WTC11 (cell line): ENCODE measurements at regions not wholly inside any gene's neighbourhood (a gene's known extent, or its start where the extent isn't known, plus 50 kb on each side); places are given as distances from the start of the nearest gene placed in this dataset.

Source experiments
- ATAC-seq: fragments of 200-7000 bp; cut with Tn5 transposase; 2 replicates; pipeline ENCODE4 v1.10.0; 2021; ENCODE audit warnings: mild to moderate bottlenecking, moderate library complexity
- CTCF ChIA-PET: fragments of 300-600 bp; sonication (Branson Sonifier 250); formaldehyde crosslinking; loops from one replicate; lab custom pipeline; 2021; ENCODE audit warnings: antibody characterized with exemption; lab: Charles Lee
- POLR2A ChIA-PET: fragments of 350-600 bp; sonication (Branson Sonifier 250); formaldehyde crosslinking; loops from one replicate; lab custom pipeline; 2021; ENCODE audit warnings: antibody characterized with exemption; lab: Charles Lee
- DNase-seq: peaks from one replicate; pipeline ENCODE4 v3.0.0; 2021; ENCODE audit warnings: low spot score
- H3K27ac Mint-ChIP-seq: 2 replicates; pipeline ENCODE4 v1.8.0; 2021; ENCODE audit warnings: mixed read lengths
- H3K27me3 Mint-ChIP-seq: 2 replicates; pipeline ENCODE4 v1.8.0; 2021; ENCODE audit warnings: low read depth, mild to moderate bottlenecking, moderate library complexity, mixed read lengths
- H3K36me3 Mint-ChIP-seq: 2 replicates; pipeline ENCODE4 v1.8.0; 2021; ENCODE audit warnings: mixed read lengths
- H3K4me1 Mint-ChIP-seq: 2 replicates; pipeline ENCODE4 v1.8.0; 2022; ENCODE audit warnings: mixed read lengths
- H3K4me3 Mint-ChIP-seq: 2 replicates; pipeline ENCODE4 v1.8.0; 2021; ENCODE audit warnings: mild to moderate bottlenecking, moderate library complexity, mixed read lengths
- H3K9me3 Mint-ChIP-seq: 2 replicates; pipeline ENCODE4 v1.8.0; 2021; ENCODE audit warnings: mixed read lengths
- ATF1 ChIP-seq: sonication (generic); formaldehyde crosslinking; IDR thresholded peaks from 2 replicates; pipeline ENCODE4 v1.8.1; 2023; ENCODE audit warnings: mild to moderate bottlenecking, moderate library complexity, missing genetic modification reagents
- ATF6 ChIP-seq: sonication (generic); formaldehyde crosslinking; IDR thresholded peaks from 2 replicates; pipeline ENCODE4 v1.8.1; 2023; ENCODE audit warnings: mild to moderate bottlenecking, missing genetic modification reagents
- CREM ChIP-seq: sonication (generic); formaldehyde crosslinking; IDR thresholded peaks from 2 replicates; pipeline ENCODE4 v1.8.1; 2022; ENCODE audit warnings: mild to moderate bottlenecking, missing genetic modification reagents, moderate library complexity
- EMX1 ChIP-seq: fragments of 250-450 bp; sonication (Bioruptor Pico); IDR thresholded peaks from 2 replicates; pipeline ENCODE4 v1.8.0; 2021; ENCODE audit warnings: mild to moderate bottlenecking
- ERG ChIP-seq: fragments of 250-450 bp; sonication (Bioruptor Pico); IDR thresholded peaks from 2 replicates; pipeline ENCODE4 v1.8.0; 2021; ENCODE audit warnings: mild to moderate bottlenecking
- IRF1 ChIP-seq: sonication (generic); formaldehyde crosslinking; IDR thresholded peaks from 2 replicates; pipeline ENCODE4 v1.8.0; 2023; ENCODE audit warnings: missing genetic modification reagents
- JAZF1 ChIP-seq: fragments of 250-450 bp; sonication (Bioruptor Pico); IDR thresholded peaks from 2 replicates; pipeline ENCODE4 v1.9.0; 2021; ENCODE audit warnings: moderate library complexity, mild to moderate bottlenecking, inconsistent platforms
- KAT7 ChIP-seq: sonication (generic); formaldehyde crosslinking; IDR thresholded peaks from 2 replicates; pipeline ENCODE4 v1.8.1; 2023; ENCODE audit warnings: missing genetic modification reagents, mild to moderate bottlenecking, borderline replicate concordance
- SMAD3 ChIP-seq: sonication (generic); formaldehyde crosslinking; IDR thresholded peaks from 2 replicates; pipeline ENCODE4 v1.8.0; 2022; ENCODE audit warnings: missing genetic modification reagents, mild to moderate bottlenecking, borderline replicate concordance
- TCF7 ChIP-seq: sonication (generic); formaldehyde crosslinking; IDR thresholded peaks from 2 replicates; pipeline ENCODE4 v1.8.0; 2022; ENCODE audit warnings: mild to moderate bottlenecking, low read depth, missing genetic modification reagents, moderate library complexity
- TEAD4 ChIP-seq: sonication (generic); formaldehyde crosslinking; IDR thresholded peaks from 2 replicates; pipeline ENCODE4 v1.8.0; 2022; ENCODE audit warnings: mild to moderate bottlenecking, missing genetic modification reagents
- ZNF121 ChIP-seq: sonication (generic); formaldehyde crosslinking; IDR thresholded peaks from 2 replicates; pipeline ENCODE4 v1.8.0; 2023; ENCODE audit warnings: missing genetic modification reagents
- ZNF138 ChIP-seq: sonication (generic); formaldehyde crosslinking; conservative IDR thresholded peaks from 2 replicates; pipeline ENCODE4 v1.8.1; 2022; ENCODE audit warnings: mild to moderate bottlenecking, moderate library complexity, missing genetic modification reagents
- ZNF232 ChIP-seq: sonication (generic); formaldehyde crosslinking; IDR thresholded peaks from 2 replicates; pipeline ENCODE4 v1.8.0; 2022; ENCODE audit warnings: mild to moderate bottlenecking, missing genetic modification reagents
- ZNF263 ChIP-seq: sonication (generic); formaldehyde crosslinking; IDR thresholded peaks from 2 replicates; pipeline ENCODE4 v1.8.1; 2022; ENCODE audit warnings: low read depth, mild to moderate bottlenecking, moderate library complexity, missing genetic modification reagents
- ZNF281 ChIP-seq: sonication (generic); formaldehyde crosslinking; IDR thresholded peaks from 2 replicates; pipeline ENCODE4 v1.8.0; 2023; ENCODE audit warnings: mild to moderate bottlenecking, missing genetic modification reagents
- TF ChIP-seq, protein P1 (sequence below): sonication (generic); formaldehyde crosslinking; IDR thresholded peaks from 2 replicates; pipeline ENCODE4 v1.8.1; 2022; ENCODE audit warnings: low read depth, missing genetic modification reagents, borderline replicate concordance
- TF ChIP-seq, protein P2 (sequence below): sonication (generic); formaldehyde crosslinking; conservative IDR thresholded peaks from 2 replicates; pipeline ENCODE4 v1.8.1; 2023; ENCODE audit warnings: mild to moderate bottlenecking, low read depth, missing genetic modification reagents, moderate library complexity
- TF ChIP-seq, protein P3 (sequence below): sonication (generic); formaldehyde crosslinking; IDR thresholded peaks from 2 replicates; pipeline ENCODE4 v1.8.1; 2023; ENCODE audit warnings: mild to moderate bottlenecking, moderate library complexity, missing genetic modification reagents

GRCh38 chr17:69810326-69810965, 264.6 kb upstream of the KCNJ16 start:
- H3K36me3 Mint-ChIP-seq = no peaks in the 10 kb centered on the region
- TF ChIP-seq ATF1 (CRISPR knock-in tag) = no peak
- TF ChIP-seq ZNF121 (CRISPR knock-in tag) = no peak
- TF ChIP-seq EMX1 (CRISPR knock-in tag) = no peak
- no peak for TF ChIP-seq IRF1 (CRISPR knock-in tag)
- no peak for TF ChIP-seq SMAD3 (CRISPR knock-in tag)
- TF ChIP-seq, protein P1, sequence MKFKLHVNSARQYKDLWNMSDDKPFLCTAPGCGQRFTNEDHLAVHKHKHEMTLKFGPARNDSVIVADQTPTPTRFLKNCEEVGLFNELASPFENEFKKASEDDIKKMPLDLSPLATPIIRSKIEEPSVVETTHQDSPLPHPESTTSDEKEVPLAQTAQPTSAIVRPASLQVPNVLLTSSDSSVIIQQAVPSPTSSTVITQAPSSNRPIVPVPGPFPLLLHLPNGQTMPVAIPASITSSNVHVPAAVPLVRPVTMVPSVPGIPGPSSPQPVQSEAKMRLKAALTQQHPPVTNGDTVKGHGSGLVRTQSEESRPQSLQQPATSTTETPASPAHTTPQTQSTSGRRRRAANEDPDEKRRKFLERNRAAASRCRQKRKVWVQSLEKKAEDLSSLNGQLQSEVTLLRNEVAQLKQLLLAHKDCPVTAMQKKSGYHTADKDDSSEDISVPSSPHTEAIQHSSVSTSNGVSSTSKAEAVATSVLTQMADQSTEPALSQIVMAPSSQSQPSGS = no peak
- TF ChIP-seq, protein P2, sequence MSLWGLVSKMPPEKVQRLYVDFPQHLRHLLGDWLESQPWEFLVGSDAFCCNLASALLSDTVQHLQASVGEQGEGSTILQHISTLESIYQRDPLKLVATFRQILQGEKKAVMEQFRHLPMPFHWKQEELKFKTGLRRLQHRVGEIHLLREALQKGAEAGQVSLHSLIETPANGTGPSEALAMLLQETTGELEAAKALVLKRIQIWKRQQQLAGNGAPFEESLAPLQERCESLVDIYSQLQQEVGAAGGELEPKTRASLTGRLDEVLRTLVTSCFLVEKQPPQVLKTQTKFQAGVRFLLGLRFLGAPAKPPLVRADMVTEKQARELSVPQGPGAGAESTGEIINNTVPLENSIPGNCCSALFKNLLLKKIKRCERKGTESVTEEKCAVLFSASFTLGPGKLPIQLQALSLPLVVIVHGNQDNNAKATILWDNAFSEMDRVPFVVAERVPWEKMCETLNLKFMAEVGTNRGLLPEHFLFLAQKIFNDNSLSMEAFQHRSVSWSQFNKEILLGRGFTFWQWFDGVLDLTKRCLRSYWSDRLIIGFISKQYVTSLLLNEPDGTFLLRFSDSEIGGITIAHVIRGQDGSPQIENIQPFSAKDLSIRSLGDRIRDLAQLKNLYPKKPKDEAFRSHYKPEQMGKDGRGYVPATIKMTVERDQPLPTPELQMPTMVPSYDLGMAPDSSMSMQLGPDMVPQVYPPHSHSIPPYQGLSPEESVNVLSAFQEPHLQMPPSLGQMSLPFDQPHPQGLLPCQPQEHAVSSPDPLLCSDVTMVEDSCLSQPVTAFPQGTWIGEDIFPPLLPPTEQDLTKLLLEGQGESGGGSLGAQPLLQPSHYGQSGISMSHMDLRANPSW (CRISPR knock-in tag) = no peak
- TF ChIP-seq ZNF281 = no peak
- TF ChIP-seq ERG (CRISPR knock-in tag) = no peak
- no peak for TF ChIP-seq ZNF263 (CRISPR knock-in tag)
- TF ChIP-seq ZNF138 (CRISPR knock-in tag) = no peak
- TF ChIP-seq TCF7 = no peak
- no peak for TF ChIP-seq TEAD4 (CRISPR knock-in tag)
- no peak for TF ChIP-seq KAT7 (CRISPR knock-in tag)
- no peak for TF ChIP-seq ZNF232 (CRISPR knock-in tag)
- TF ChIP-seq, protein P3, sequence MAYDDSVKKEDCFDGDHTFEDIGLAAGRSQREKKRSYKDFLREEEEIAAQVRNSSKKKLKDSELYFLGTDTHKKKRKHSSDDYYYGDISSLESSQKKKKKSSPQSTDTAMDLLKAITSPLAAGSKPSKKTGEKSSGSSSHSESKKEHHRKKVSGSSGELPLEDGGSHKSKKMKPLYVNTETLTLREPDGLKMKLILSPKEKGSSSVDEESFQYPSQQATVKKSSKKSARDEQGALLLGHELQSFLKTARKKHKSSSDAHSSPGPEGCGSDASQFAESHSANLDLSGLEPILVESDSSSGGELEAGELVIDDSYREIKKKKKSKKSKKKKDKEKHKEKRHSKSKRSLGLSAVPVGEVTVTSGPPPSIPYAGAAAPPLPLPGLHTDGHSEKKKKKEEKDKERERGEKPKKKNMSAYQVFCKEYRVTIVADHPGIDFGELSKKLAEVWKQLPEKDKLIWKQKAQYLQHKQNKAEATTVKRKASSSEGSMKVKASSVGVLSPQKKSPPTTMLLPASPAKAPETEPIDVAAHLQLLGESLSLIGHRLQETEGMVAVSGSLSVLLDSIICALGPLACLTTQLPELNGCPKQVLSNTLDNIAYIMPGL (CRISPR knock-in tag) = no peak
- TF ChIP-seq ATF6 = no peak
- no peak for TF ChIP-seq JAZF1
- TF ChIP-seq CREM (CRISPR knock-in tag) = no peak
- H3K27me3 Mint-ChIP-seq = no peaks in the 10 kb centered on the region
- no peak overlapping the region for H3K4me3 Mint-ChIP-seq
- no peak overlapping the region for H3K27ac Mint-ChIP-seq
- CTCF ChIA-PET = interaction anchor here (1.0 kb wide), 1 partner anchor 9 kb away, joined by 3 read pairs; no protein-coding TSS in a partner anchor
- H3K4me1 Mint-ChIP-seq = no peaks in the 10 kb centered on the region
- DNase-seq (no peak), ATAC-seq (no peak)
- POLR2A ChIA-PET = no interaction called here
- no peaks in the 10 kb centered on the region for H3K9me3 Mint-ChIP-seq
